IMR-90 (cell line): ENCODE measurements at regions not wholly inside any gene's neighbourhood (a gene's known extent, or its start where the extent isn't known, plus 50 kb on each side); places are given as distances from the start of the nearest gene placed in this dataset.

Experiments
- ATAC-seq: fragments of 200-7000 bp; cut with Tn5 transposase; 2 replicates; pipeline ENCODE4 v1.9.1; 2020; ENCODE audit warnings: low read depth, mild to moderate bottlenecking, moderate library complexity
- BruUV-seq: library from RNA; stranded (reverse); fragments of 400-500 nt; replicated peaks from 2 replicates; lab custom pipeline; 2021; lab: Mats Ljungman, UMichigan
- CTCF ChIA-PET: fragments of 300-600 bp; formaldehyde crosslinking; extraction: SDS; loops from one replicate; lab custom pipeline; 2021; ENCODE audit warnings: antibody characterized with exemption; lab: Yijun Ruan, JAX
- POLR2A ChIA-PET: fragments of 300-600 bp; sonication (Branson Sonifier 250); formaldehyde crosslinking; loops from one replicate; lab custom pipeline; 2022; ENCODE audit warnings: antibody characterized with exemption; ENCODE audit not compliant: unreplicated experiment; lab: Charles Lee
- DNase-seq: peaks from one replicate; pipeline ENCODE4 v3.0.0; 2013
- H2AFZ ChIP-seq: replicated peaks from 2 replicates; pipeline ENCODE3; 2013; ENCODE audit warnings: low read length, mild to moderate bottlenecking; ENCODE audit not compliant: poor library complexity
- H2AK5ac ChIP-seq: 2 replicates; pipeline ENCODE4 v1.6.1; 2013; ENCODE audit warnings: low read depth, low read length, inconsistent platforms
- H2AK9ac ChIP-seq: replicated peaks from 2 replicates; pipeline ENCODE3; 2013; ENCODE audit warnings: mild to moderate bottlenecking, low read depth, low read length, moderate library complexity; ENCODE audit not compliant: poor library complexity
- H2BK120ac ChIP-seq: 2 replicates; pipeline ENCODE4 v1.6.1; 2013; ENCODE audit warnings: low read depth, low read length, inconsistent platforms
- H2BK15ac ChIP-seq: 3 replicates; pipeline ENCODE4 v1.6.1; 2013; ENCODE audit warnings: low read depth, low read length, inconsistent platforms
- H2BK20ac ChIP-seq: 2 replicates; pipeline ENCODE4 v1.6.1; 2013; ENCODE audit warnings: low read depth, mild to moderate bottlenecking, inconsistent platforms, low read length, moderate library complexity
- H2BK5ac ChIP-seq: 2 replicates; pipeline ENCODE4 v1.6.1; 2013; ENCODE audit warnings: mild to moderate bottlenecking, low read depth, low read length, inconsistent platforms; ENCODE audit not compliant: poor library complexity, severe bottlenecking
- H3K14ac ChIP-seq: replicated peaks from 2 replicates; pipeline ENCODE4 v1.6.1; 2013; ENCODE audit warnings: low read depth, low read length, inconsistent platforms
- H3K18ac ChIP-seq: 2 replicates; pipeline ENCODE4 v1.6.1; 2013; ENCODE audit warnings: low read depth, low read length, control low read depth
- H3K23ac ChIP-seq: 2 replicates; pipeline ENCODE4 v1.6.1; 2013; ENCODE audit warnings: low read depth, low read length, inconsistent platforms
- H3K27ac ChIP-seq: 2 replicates; pipeline ENCODE4 v1.5.1; 2013; ENCODE audit warnings: mild to moderate bottlenecking, control low read depth, low read length; ENCODE audit not compliant: insufficient read depth
- H3K27me3 ChIP-seq: 2 replicates; pipeline ENCODE4 v1.6.1; 2013; ENCODE audit warnings: low read length; ENCODE audit not compliant: control insufficient read depth, insufficient read depth
- H3K36me3 ChIP-seq: 2 replicates; pipeline ENCODE4 v1.6.1; 2013; ENCODE audit warnings: low read length, mixed read lengths; ENCODE audit not compliant: control insufficient read depth, insufficient read depth
- H3K4ac ChIP-seq: 2 replicates; pipeline ENCODE4 v1.6.1; 2013; ENCODE audit warnings: low read depth, low read length, inconsistent platforms
- H3K4me1 ChIP-seq: 2 replicates; pipeline ENCODE4 v1.6.1; 2013; ENCODE audit warnings: low read length, mixed read lengths; ENCODE audit not compliant: control insufficient read depth, insufficient read depth
- H3K4me2 ChIP-seq: 2 replicates; pipeline ENCODE4 v1.6.1; 2013; ENCODE audit warnings: low read depth, mild to moderate bottlenecking, control low read depth, low read length, moderate library complexity
- H3K4me3 ChIP-seq: 2 replicates; pipeline ENCODE4 v1.5.1; 2013; ENCODE audit warnings: low read depth, mild to moderate bottlenecking, control low read depth, low read length, moderate library complexity; ENCODE audit not compliant: insufficient read depth
- H3K56ac ChIP-seq: 2 replicates; pipeline ENCODE4 v1.6.1; 2013; ENCODE audit warnings: low read length, inconsistent platforms; ENCODE audit not compliant: insufficient read depth; ENCODE audit errors: extremely low read depth
- H3K79me1 ChIP-seq, 2 experiments: 2 replicates each; pipeline ENCODE4 v1.6.1; 2013; ENCODE audit warnings: low read length in 2 of 2, inconsistent platforms in 1 of 2, low read depth in 1 of 2
- H3K9ac ChIP-seq: 2 replicates; pipeline ENCODE4 v1.6.1; 2013; ENCODE audit warnings: low read depth, low read length, control low read depth
- H3K9me1 ChIP-seq: 2 replicates; pipeline ENCODE4 v1.6.1; 2013; ENCODE audit warnings: low read length, inconsistent platforms; ENCODE audit not compliant: insufficient read depth
- H3K9me3 ChIP-seq: 2 replicates; pipeline ENCODE4 v1.6.1; 2013; ENCODE audit warnings: low read length; ENCODE audit not compliant: control insufficient read depth, insufficient read depth
- H4K20me1 ChIP-seq: 2 replicates; pipeline ENCODE4 v1.6.1; 2013; ENCODE audit warnings: low read length, inconsistent platforms; ENCODE audit not compliant: insufficient read depth
- H4K5ac ChIP-seq: 2 replicates; pipeline ENCODE4 v1.6.1; 2013; ENCODE audit warnings: mild to moderate bottlenecking, low read depth, low read length, control low read depth
- H4K8ac ChIP-seq, 2 experiments: 2 replicates each; pipeline ENCODE4 v1.6.1; 2013; ENCODE audit warnings: low read depth in 2 of 2, low read length in 2 of 2, control low read depth in 1 of 2, inconsistent platforms in 1 of 2
- H4K91ac ChIP-seq: 2 replicates; pipeline ENCODE4 v1.6.1; 2013; ENCODE audit warnings: low read depth, low read length, inconsistent platforms; ENCODE audit not compliant: insufficient read depth
- BHLHE40 ChIP-seq: fragments of 150-350 bp; IDR thresholded peaks from 2 replicates; pipeline ENCODE4 v1.6.1; 2016; ENCODE audit warnings: mild to moderate bottlenecking, low read depth, low read length
- CEBPB ChIP-seq: IDR thresholded peaks from 2 replicates; pipeline ENCODE4 v1.6.1; 2012; ENCODE audit warnings: low read depth, low read length, improper control_type of control experiment
- CHD1 ChIP-seq: IDR thresholded peaks from 2 replicates; pipeline ENCODE4 v1.6.1; 2012; ENCODE audit warnings: low read depth, low read length, improper control_type of control experiment
- CTCF ChIP-seq: conservative IDR thresholded peaks from 2 replicates; pipeline ENCODE4 v1.5.1; 2012; ENCODE audit warnings: mild to moderate bottlenecking, low read depth, low read length, improper control_type of control experiment
- ELK1 ChIP-seq: fragments of 150-350 bp; IDR thresholded peaks from 2 replicates; pipeline ENCODE4 v1.6.1; 2016; ENCODE audit warnings: low read depth, mild to moderate bottlenecking, low read length, moderate library complexity, borderline replicate concordance
- FOS ChIP-seq: fragments of 150-350 bp; IDR thresholded peaks from 2 replicates; pipeline ENCODE4 v1.6.1; 2016; ENCODE audit warnings: low read depth, low read length
- MAFK ChIP-seq: IDR thresholded peaks from 2 replicates; pipeline ENCODE4 v1.6.1; 2012; ENCODE audit warnings: low read depth, low read length, improper control_type of control experiment
- MAZ ChIP-seq: IDR thresholded peaks from 2 replicates; pipeline ENCODE4 v1.6.1; 2012; ENCODE audit warnings: low read depth, mild to moderate bottlenecking, low read length, improper control_type of control experiment, moderate library complexity, borderline replicate concordance
- MXI1 ChIP-seq: IDR thresholded peaks from 2 replicates; pipeline ENCODE4 v1.6.1; 2012; ENCODE audit warnings: low read depth, mild to moderate bottlenecking, low read length, moderate library complexity, borderline replicate concordance
- NFE2L2 ChIP-seq: fragments of 150-350 bp; IDR thresholded peaks from 2 replicates; pipeline ENCODE4 v1.6.1; 2016; ENCODE audit warnings: low read depth, mild to moderate bottlenecking, low read length
- POLR2A ChIP-seq: IDR thresholded peaks from 2 replicates; pipeline ENCODE4 v1.6.1; 2012; ENCODE audit warnings: mild to moderate bottlenecking, low read depth, low read length
- RAD21 ChIP-seq: IDR thresholded peaks from 2 replicates; pipeline ENCODE4 v1.6.1; 2012; ENCODE audit warnings: low read length, improper control_type of control experiment
- RCOR1 ChIP-seq: IDR thresholded peaks from 2 replicates; pipeline ENCODE4 v1.6.1; 2012; ENCODE audit warnings: mild to moderate bottlenecking, low read length, improper control_type of control experiment; ENCODE audit not compliant: insufficient replicate concordance
- RFX5 ChIP-seq: IDR thresholded peaks from 2 replicates; pipeline ENCODE4 v1.8.0; 2012; ENCODE audit warnings: low read depth, mild to moderate bottlenecking, low read length, moderate library complexity
- SMC3 ChIP-seq: fragments of 150-350 bp; IDR thresholded peaks from 2 replicates; pipeline ENCODE4 v1.6.1; 2016; ENCODE audit warnings: low read depth, mild to moderate bottlenecking, antibody characterized with exemption, low read length, moderate library complexity
- USF2 ChIP-seq: fragments of 150-350 bp; IDR thresholded peaks from 2 replicates; pipeline ENCODE4 v1.6.1; 2017; ENCODE audit warnings: mild to moderate bottlenecking, antibody characterized with exemption, low read length, low read depth
- WGBS, 2 experiments: methylation state at CpG; one replicate each; pipeline versions ENCODE4 v1.1.5 to v1.1.7; 2013; ENCODE audit warnings: missing lambda C conversion rate in 2 of 2; ENCODE audit not compliant: insufficient read length in 1 of 2; ENCODE audit errors: extremely low coverage in 2 of 2; 5-methylcytosine and 5-hydroxymethylcytosine counted together
- dilution Hi-C: fragments of 300-500 bp; cut with HindIII; formaldehyde crosslinking; loops from one replicate; pipeline ENCODE4 v1.14.3; 2018; ENCODE audit warnings: low sequenced_read_pairs; ENCODE audit not compliant: unreplicated experiment
- in situ Hi-C: fragments of 300-500 bp; cut with MboI; formaldehyde crosslinking; loops from 3 replicates; pipeline ENCODE4 v1.14.3; 2019; ENCODE audit warnings: low sequenced_read_pairs, inconsistent platforms, mixed read lengths
- intact Hi-C: fragments of 100-400 bp; cut with micrococcal nuclease; formaldehyde crosslinking; loops from 2 replicates; pipeline ENCODE4 v1.10.0; 2022

- no peak overlapping the region for H4K8ac ChIP-seq
- ATAC-seq = no peak
- H3K27ac ChIP-seq = no peak overlapping the region
- no peaks in the 10 kb centered on the region for H3K9me1 ChIP-seq
- dilution Hi-C loops = no loop called here
- H4K91ac ChIP-seq = no peak overlapping the region
- POLR2A ChIA-PET = no interaction called here
- in situ Hi-C loops = no loop called here
- no peaks in the 10 kb centered on the region for H3K79me1 ChIP-seq
- no peak overlapping the region for H3K4me2 ChIP-seq
- H3K36me3 ChIP-seq = no peaks in the 10 kb centered on the region
- no peaks in the 10 kb centered on the region for H3K27me3 ChIP-seq
- H3K4me3 ChIP-seq = no peak overlapping the region
- H3K18ac ChIP-seq = no peak overlapping the region
- H2BK120ac ChIP-seq = no peak overlapping the region
- no peak overlapping the region for H2BK15ac ChIP-seq
- H3K14ac ChIP-seq = no peak overlapping the region
- DNase-seq = no peak
- no peak overlapping the region for H2BK20ac ChIP-seq
- no peak overlapping the region for H3K4ac ChIP-seq
- no peaks in the 10 kb centered on the region for H4K20me1 ChIP-seq
- no peaks in the 10 kb centered on the region for H3K4me1 ChIP-seq
- H3K23ac ChIP-seq = no peak overlapping the region
- no TSS peak for BruUV-seq
- H2AK5ac ChIP-seq = no peak overlapping the region
- H2AK9ac ChIP-seq = no peak overlapping the region
- H3K9me3 ChIP-seq = no peaks in the 10 kb centered on the region
- intact Hi-C loops = no loop called here
- TF ChIP-seq ELK1 (no peak), SMC3 (no peak), MXI1 (no peak), MAZ (no peak), NFE2L2 (no peak), BHLHE40 (no peak), RFX5 (no peak), CTCF (no peak), RCOR1 (no peak), CEBPB (no peak), FOS (no peak), RAD21 (no peak), CHD1 (no peak), MAFK (no peak), POLR2A (no peak), USF2 (no peak)
- CTCF ChIA-PET = interaction anchor here (0.7 kb wide), 1 partner anchor 334 kb away, joined by 3 read pairs; no protein-coding TSS in a partner anchor
- H3K9ac ChIP-seq = no peak overlapping the region
- H3K56ac ChIP-seq = no peak overlapping the region
- H4K5ac ChIP-seq = no peak overlapping the region
- no CpG with 5 or more reads among the region's 6 CpGs for WGBS, 2 experiments
- H2BK5ac ChIP-seq = no peak overlapping the region
- no peak overlapping the region for H2AFZ ChIP-seq
These were observed 346.1 kb downstream of the DIRAS2 start for GRCh38 chr9:90296539-90296938.
